ENCODE measurements at regions not wholly inside any gene's neighbourhood (a gene's known extent, or its start where the extent isn't known, plus 50 kb on each side); places are given as distances from the start of the nearest gene placed in this dataset.

DNA sequence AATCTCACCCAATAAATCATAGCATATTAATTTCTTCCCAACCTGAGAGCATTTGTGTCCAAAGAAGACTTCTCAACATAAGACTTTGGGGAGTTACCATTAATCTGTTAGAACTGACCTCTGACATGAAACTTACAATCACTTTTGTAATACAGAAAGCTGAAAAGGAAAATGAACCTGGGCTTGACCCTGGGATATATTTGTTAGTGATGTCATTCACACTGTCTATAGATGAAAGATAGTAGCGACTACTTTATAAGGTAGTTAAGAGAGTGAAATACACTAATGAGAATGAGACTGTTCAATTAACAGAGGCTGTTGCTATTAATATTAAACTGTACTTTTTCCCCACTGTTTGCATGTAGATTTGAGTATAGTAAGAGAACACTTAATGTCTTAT, 1334.8 kb upstream of the TMEM132C start:
- H4K91ac ChIP-seq (ENCODE audit: low read depth, low read length, poor library complexity), result no peak overlapping the region
- WGBS, 2 donors (ENCODE audit: extremely low coverage in 2 of 2, insufficient read length in 2 of 2, insufficient replicate concordance in 1 of 2), result no CpG with 5 or more reads among the region's 1 CpG
- H3K9ac ChIP-seq (ENCODE audit: low read depth, low read length, poor library complexity), result no peak overlapping the region
- H3K4me1 ChIP-seq (ENCODE audit: control insufficient read depth in 2 of 2, insufficient read depth in 1 of 2, low read depth in 1 of 2, low read length in 2 of 2), result no peaks in the 10 kb centered on the region
- H3K36me3 ChIP-seq (replicated peaks in 1 of 2; ENCODE audit: control insufficient read depth in 2 of 2, insufficient read depth in 2 of 2, low read length in 2 of 2), result no peaks in the 10 kb centered on the region
- no peak overlapping the region for H2BK120ac ChIP-seq (ENCODE audit: low read depth, low read length)
- H2BK12ac ChIP-seq (ENCODE audit: low read length), result no peak overlapping the region
- H3K14ac ChIP-seq (ENCODE audit: low read length), result no peak overlapping the region
- no peak overlapping the region for H3K18ac ChIP-seq (ENCODE audit: low read length)
- DNase-seq (ENCODE audit: low spot score), result no peak
- no peak overlapping the region for H3K4ac ChIP-seq (ENCODE audit: low read length)
- H3K23ac ChIP-seq (ENCODE audit: low read depth, low read length, poor library complexity), result no peak overlapping the region
- H3K79me1 ChIP-seq (ENCODE audit: low read depth, low read length), result no peaks in the 10 kb centered on the region
- H2AK5ac ChIP-seq (ENCODE audit: low read depth, low read length), result no peak overlapping the region
- no peak overlapping the region for H2BK5ac ChIP-seq (ENCODE audit: low read length)
- H3K4me2 ChIP-seq (ENCODE audit: insufficient read depth, low read length, poor library complexity, severe bottlenecking), result no peak overlapping the region
- no peak overlapping the region for H2BK15ac ChIP-seq (ENCODE audit: low read length)
- H3K27me3 ChIP-seq (ENCODE audit: control insufficient read depth in 3 of 3, insufficient read depth in 3 of 3, low read depth in 1 of 3, low read length in 3 of 3), result no peaks in the 10 kb centered on the region
- no peak overlapping the region for H3K27ac ChIP-seq (replicated peaks; ENCODE audit: low read length)
- H4K8ac ChIP-seq (ENCODE audit: low read depth, low read length), result no peak overlapping the region
- no peaks in the 10 kb centered on the region for H3K9me3 ChIP-seq (replicated peaks in 1 of 2; ENCODE audit: control insufficient read depth in 2 of 2, insufficient read depth in 1 of 2, low read depth in 1 of 2, low read length in 2 of 2)
- no peak overlapping the region for H3K4me3 ChIP-seq (ENCODE audit: low read length in 2 of 2)
- no peak overlapping the region for H2AFZ ChIP-seq (ENCODE audit: low read length)

DNA sequence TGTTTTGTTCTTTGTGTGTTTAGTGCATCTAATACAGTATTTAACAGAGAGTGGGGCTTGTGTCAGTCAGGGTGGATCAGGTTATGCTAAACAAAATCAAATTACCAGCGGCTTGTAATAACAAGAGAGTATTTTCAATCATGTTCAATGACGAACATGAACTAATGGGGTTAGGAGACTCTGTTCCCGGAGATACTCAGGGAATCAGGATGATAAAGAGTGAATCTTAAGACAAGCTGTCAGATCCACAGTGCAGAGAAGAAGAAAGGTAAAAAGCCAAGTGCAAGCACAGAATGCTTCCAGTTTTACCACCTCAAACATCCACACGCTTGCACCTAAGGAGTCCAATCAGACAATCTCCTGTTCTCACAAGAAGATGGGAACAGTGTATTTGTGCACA, 1331.5 kb upstream of the TMEM132C start:
- no peak overlapping the region for H2BK5ac ChIP-seq (ENCODE audit: low read length)
- no peak overlapping the region for H4K91ac ChIP-seq (ENCODE audit: low read depth, low read length, poor library complexity)
- no peak overlapping the region for H4K8ac ChIP-seq (ENCODE audit: low read depth, low read length)
- H3K4me1 ChIP-seq (ENCODE audit: control insufficient read depth in 2 of 2, insufficient read depth in 1 of 2, low read depth in 1 of 2, low read length in 2 of 2), result no peaks in the 10 kb centered on the region
- H2AFZ ChIP-seq (ENCODE audit: low read length), result no peak overlapping the region
- no peak overlapping the region for H2BK12ac ChIP-seq (ENCODE audit: low read length)
- no peaks in the 10 kb centered on the region for H3K27me3 ChIP-seq (ENCODE audit: control insufficient read depth in 3 of 3, insufficient read depth in 3 of 3, low read depth in 1 of 3, low read length in 3 of 3)
- H3K36me3 ChIP-seq (replicated peaks in 1 of 2; ENCODE audit: control insufficient read depth in 2 of 2, insufficient read depth in 2 of 2, low read length in 2 of 2), result no peaks in the 10 kb centered on the region
- H3K18ac ChIP-seq (ENCODE audit: low read length), result no peak overlapping the region
- no peak overlapping the region for H3K14ac ChIP-seq (ENCODE audit: low read length)
- no peak overlapping the region for H3K4me3 ChIP-seq (ENCODE audit: low read length in 2 of 2)
- H3K4me2 ChIP-seq (ENCODE audit: insufficient read depth, low read length, poor library complexity, severe bottlenecking), result no peak overlapping the region
- no peak overlapping the region for H3K9ac ChIP-seq (ENCODE audit: low read depth, low read length, poor library complexity)
- no peaks in the 10 kb centered on the region for H3K9me3 ChIP-seq (replicated peaks in 1 of 2; ENCODE audit: control insufficient read depth in 2 of 2, insufficient read depth in 1 of 2, low read depth in 1 of 2, low read length in 2 of 2)
- H2BK15ac ChIP-seq (ENCODE audit: low read length), result no peak overlapping the region
- H2AK5ac ChIP-seq (ENCODE audit: low read depth, low read length), result no peak overlapping the region
- H2BK120ac ChIP-seq (ENCODE audit: low read depth, low read length), result no peak overlapping the region
- DNase-seq (ENCODE audit: low spot score), result no peak
- WGBS, 2 donors (ENCODE audit: extremely low coverage in 2 of 2, insufficient read length in 2 of 2, insufficient replicate concordance in 1 of 2), result no CpG with 5 or more reads among the region's 4 CpGs
- H3K27ac ChIP-seq (replicated peaks; ENCODE audit: low read length), result no peak overlapping the region
- H3K4ac ChIP-seq (ENCODE audit: low read length), result no peak overlapping the region
- no peak overlapping the region for H3K23ac ChIP-seq (ENCODE audit: low read depth, low read length, poor library complexity)
- H3K79me1 ChIP-seq (ENCODE audit: low read depth, low read length), result no peaks in the 10 kb centered on the region

DNA sequence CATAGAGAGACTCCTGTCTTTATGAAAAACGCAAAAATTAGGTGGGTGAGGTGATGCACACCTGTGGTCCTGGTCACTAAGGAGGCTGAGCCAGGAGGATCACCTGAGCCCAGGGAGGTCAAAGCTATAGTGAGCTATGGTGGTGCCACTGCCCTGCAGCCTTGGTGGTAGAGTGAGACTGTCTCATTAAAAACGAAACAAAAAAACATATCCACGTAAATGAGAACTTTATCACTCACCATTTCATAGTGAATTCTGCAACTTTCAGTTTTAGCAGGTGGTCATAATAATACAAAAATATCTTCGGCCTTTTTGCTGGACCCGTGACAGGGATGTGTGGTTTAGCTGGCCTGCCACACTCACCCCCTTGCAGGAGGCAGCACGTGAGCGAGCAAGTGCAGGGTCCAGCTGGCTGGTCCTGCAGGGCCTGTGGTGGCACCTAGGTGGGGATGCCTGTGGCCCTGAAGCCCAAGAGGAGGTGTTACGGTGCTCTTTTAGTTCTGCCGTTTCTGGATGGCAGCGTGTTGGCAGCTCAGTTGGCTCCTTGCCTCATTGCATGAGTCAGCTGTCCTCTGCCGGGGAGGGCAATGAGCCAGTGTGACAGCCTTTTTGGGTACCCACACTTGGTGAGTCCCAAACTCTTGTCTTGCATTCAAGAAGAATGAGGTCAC, 1330.7 kb upstream of the TMEM132C start:
- Histone ChIP-seq H2AK5ac (ENCODE audit: low read depth, low read length) (no peak overlapping the region), H3K79me1 (ENCODE audit: low read depth, low read length) (no peaks in the 10 kb centered on the region), H3K36me3 (replicated peaks in 1 of 2; ENCODE audit: control insufficient read depth in 2 of 2, insufficient read depth in 2 of 2, low read length in 2 of 2) (no peaks in the 10 kb centered on the region), H3K9ac (ENCODE audit: low read depth, low read length, poor library complexity) (no peak overlapping the region), H3K14ac (ENCODE audit: low read length) (peak overlapping the region; percentile 67), H3K4ac (ENCODE audit: low read length) (no peak overlapping the region), H2BK12ac (ENCODE audit: low read length) (no peak overlapping the region), H2BK120ac (ENCODE audit: low read depth, low read length) (no peak overlapping the region), H3K9me3 (replicated peaks in 1 of 2; ENCODE audit: control insufficient read depth in 2 of 2, insufficient read depth in 1 of 2, low read depth in 1 of 2, low read length in 2 of 2) (no peaks in the 10 kb centered on the region), H4K91ac (ENCODE audit: low read depth, low read length, poor library complexity) (no peak overlapping the region), H4K8ac (ENCODE audit: low read depth, low read length) (no peak overlapping the region), H3K27me3 (ENCODE audit: control insufficient read depth in 3 of 3, insufficient read depth in 3 of 3, low read depth in 1 of 3, low read length in 3 of 3) (no peaks in the 10 kb centered on the region), H3K27ac (replicated peaks; ENCODE audit: low read length) (no peak overlapping the region), H2AFZ (ENCODE audit: low read length) (no peak overlapping the region), H3K18ac (ENCODE audit: low read length) (no peak overlapping the region), H2BK15ac (ENCODE audit: low read length) (no peak overlapping the region), H3K4me2 (ENCODE audit: insufficient read depth, low read length, poor library complexity, severe bottlenecking) (no peak overlapping the region), H3K23ac (ENCODE audit: low read depth, low read length, poor library complexity) (no peak overlapping the region), H3K4me1 (ENCODE audit: control insufficient read depth in 2 of 2, insufficient read depth in 1 of 2, low read depth in 1 of 2, low read length in 2 of 2) (no peaks in the 10 kb centered on the region), H2BK5ac (ENCODE audit: low read length) (no peak overlapping the region), H3K4me3 (ENCODE audit: low read length in 2 of 2) (no peak overlapping the region)
- no peak for DNase-seq (ENCODE audit: low spot score)
- WGBS, 2 donors (ENCODE audit: extremely low coverage in 2 of 2, insufficient read length in 2 of 2, insufficient replicate concordance in 1 of 2), result no CpG with 5 or more reads among the region's 11 CpGs

DNA sequence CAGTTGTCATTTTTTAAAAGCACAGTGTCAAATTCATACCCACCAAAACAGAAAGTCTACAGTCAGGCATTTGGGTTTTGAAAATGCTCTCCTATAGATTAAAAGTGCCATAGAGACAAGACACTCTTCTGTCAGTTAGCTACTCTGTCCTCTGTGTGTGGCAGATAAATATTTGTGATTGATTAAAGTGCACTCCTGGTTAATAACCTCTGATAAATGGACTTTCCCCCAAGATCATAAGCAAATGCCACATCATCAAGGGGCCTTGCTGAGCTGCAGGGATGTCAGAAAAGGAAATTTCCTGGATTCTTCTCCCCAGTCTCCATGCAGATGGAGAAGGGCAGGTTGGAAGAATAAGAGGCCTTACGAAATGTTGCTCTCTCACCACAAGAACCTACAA, 1329.5 kb upstream of the TMEM132C start:
- H4K91ac ChIP-seq (ENCODE audit: low read depth, low read length, poor library complexity), result no peak overlapping the region
- H3K27ac ChIP-seq (replicated peaks; ENCODE audit: low read length), result no peak overlapping the region
- H4K8ac ChIP-seq (ENCODE audit: low read depth, low read length), result no peak overlapping the region
- no peak overlapping the region for H2BK120ac ChIP-seq (ENCODE audit: low read depth, low read length)
- no CpG with 5 or more reads among the region's 1 CpG for WGBS, 2 donors (ENCODE audit: extremely low coverage in 2 of 2, insufficient read length in 2 of 2, insufficient replicate concordance in 1 of 2)
- no peaks in the 10 kb centered on the region for H3K4me1 ChIP-seq (ENCODE audit: control insufficient read depth in 2 of 2, insufficient read depth in 1 of 2, low read depth in 1 of 2, low read length in 2 of 2)
- H3K4ac ChIP-seq (ENCODE audit: low read length), result no peak overlapping the region
- H3K23ac ChIP-seq (ENCODE audit: low read depth, low read length, poor library complexity), result no peak overlapping the region
- H3K18ac ChIP-seq (ENCODE audit: low read length), result no peak overlapping the region
- no peak overlapping the region for H3K9ac ChIP-seq (ENCODE audit: low read depth, low read length, poor library complexity)
- H3K9me3 ChIP-seq (replicated peaks in 1 of 2; ENCODE audit: control insufficient read depth in 2 of 2, insufficient read depth in 1 of 2, low read depth in 1 of 2, low read length in 2 of 2), result no peaks in the 10 kb centered on the region
- H3K36me3 ChIP-seq (replicated peaks in 1 of 2; ENCODE audit: control insufficient read depth in 2 of 2, insufficient read depth in 2 of 2, low read length in 2 of 2), result no peaks in the 10 kb centered on the region
- H2AFZ ChIP-seq (ENCODE audit: low read length), result no peak overlapping the region
- H3K4me3 ChIP-seq (ENCODE audit: low read length in 2 of 2), result no peak overlapping the region
- no peak for DNase-seq (ENCODE audit: low spot score)
- H2AK5ac ChIP-seq (ENCODE audit: low read depth, low read length), result no peak overlapping the region
- H3K27me3 ChIP-seq (ENCODE audit: control insufficient read depth in 3 of 3, insufficient read depth in 3 of 3, low read depth in 1 of 3, low read length in 3 of 3), result no peaks in the 10 kb centered on the region
- H2BK5ac ChIP-seq (ENCODE audit: low read length), result no peak overlapping the region
- no peaks in the 10 kb centered on the region for H3K79me1 ChIP-seq (ENCODE audit: low read depth, low read length)
- no peak overlapping the region for H2BK12ac ChIP-seq (ENCODE audit: low read length)
- H3K4me2 ChIP-seq (ENCODE audit: insufficient read depth, low read length, poor library complexity, severe bottlenecking), result no peak overlapping the region
- H2BK15ac ChIP-seq (ENCODE audit: low read length), result no peak overlapping the region
- H3K14ac ChIP-seq (ENCODE audit: low read length), result no peak overlapping the region
